ENCODE measurements at regions not wholly inside any gene's neighbourhood (a gene's known extent, or its start where the extent isn't known, plus 50 kb on each side); places are given as distances from the start of the nearest gene placed in this dataset.
"Not testable (repeated sequence)": the region's sequence is repeated elsewhere in the genome, so short reads cannot be mapped to it uniquely, and the experiment has no call there.

- Histone ChIP-seq H3K9me3 (ENCODE audit: control insufficient read depth in 2 of 2, low read length in 2 of 2) (no peaks in the 10 kb centered on the region), H3K4me1 (ENCODE audit: control insufficient read depth, insufficient read depth, low read length, poor library complexity, severe bottlenecking) (peaks cover 12% of the 10 kb centered on the region), H3K27me3 (ENCODE audit: control insufficient read depth, insufficient read depth, low read length) (no peaks in the 10 kb centered on the region), H3K27ac (ENCODE audit: insufficient read depth, low read length, poor library complexity, severe bottlenecking) (peak overlapping the region; percentile 5), H3K36me3 (ENCODE audit: control insufficient read depth, insufficient read depth, low read length) (no peaks in the 10 kb centered on the region), H3K4me3 (ENCODE audit: low read depth, low read length) (no peak overlapping the region)
- Mint-ChIP-seq H3K36me3 (peaks cover under 1% of the 10 kb centered on the region), H3K9me3 (peaks cover 0 to 3% (median 0%) of the 10 kb centered on the region in 7 donors), H3K27me3 (peaks cover 4% of the 10 kb centered on the region), H3K27ac (peak overlapping the region; percentile 84 to 95 (median 92)), H3K4me1 (peaks cover 0 to 26% (median 15%) of the 10 kb centered on the region in 4 donors), H3K4me3 (no peak overlapping the region)
- ATAC-seq (ENCODE audit: low read depth in 2 of 2) (no peak), DNase-seq (no peak)
Observed at GRCh38 chr2:241983571-241984270, 114.2 kb downstream of the RTP5 start.

DNA sequence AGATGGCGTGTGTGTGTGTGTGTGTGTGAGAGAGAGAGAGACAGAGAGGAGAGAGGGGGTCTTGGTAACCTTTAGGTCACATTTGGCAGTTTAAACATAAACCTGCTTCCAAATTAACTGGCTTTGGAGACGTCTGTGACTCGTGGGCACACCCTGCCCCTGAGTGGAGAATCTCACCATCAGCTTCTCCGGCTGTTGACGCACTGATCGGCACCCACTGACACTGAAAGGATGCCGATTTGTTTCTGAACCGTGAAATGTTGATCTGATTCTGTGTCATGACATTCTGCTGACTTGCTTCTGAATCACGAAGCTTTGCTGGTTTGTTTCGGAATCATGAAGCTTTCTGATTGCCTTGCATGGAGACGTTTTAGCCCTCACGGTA lies 114.7 kb downstream of the RTP5 start:
- no peaks in the 10 kb centered on the region for H3K27me3 ChIP-seq (ENCODE audit: control insufficient read depth, insufficient read depth, low read length)
- H3K27me3 Mint-ChIP-seq: peaks cover 4% of the 10 kb centered on the region

DNA sequence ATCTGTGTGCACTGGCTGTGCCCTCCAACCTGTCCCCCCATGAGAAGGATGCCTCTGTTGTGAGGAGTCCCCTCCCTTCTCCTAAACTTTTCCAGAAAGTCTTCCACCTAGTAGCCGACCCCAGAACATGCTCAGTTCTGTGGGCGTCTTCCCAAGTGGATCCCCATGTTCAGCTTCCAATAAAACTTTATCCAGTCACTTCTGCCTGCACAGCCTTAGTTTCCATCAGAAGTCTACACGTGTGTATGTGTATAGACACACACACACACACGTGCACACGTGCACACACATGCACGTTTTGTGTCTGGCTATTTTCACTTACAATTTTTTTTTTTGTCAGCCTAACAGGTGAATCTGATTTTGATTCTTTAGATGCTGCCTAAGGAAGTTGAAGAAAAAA lies 115.1 kb downstream of the RTP5 start:
- Histone ChIP-seq H3K27ac (ENCODE audit: insufficient read depth, low read length, poor library complexity, severe bottlenecking) (peak overlapping the region; percentile 62), H3K4me1 (ENCODE audit: control insufficient read depth, insufficient read depth, low read length, poor library complexity, severe bottlenecking) (peaks cover 12% of the 10 kb centered on the region), H3K27me3 (ENCODE audit: control insufficient read depth, insufficient read depth, low read length) (no peaks in the 10 kb centered on the region), H3K9me3 (ENCODE audit: control insufficient read depth in 2 of 2, low read length in 2 of 2) (no peaks in the 10 kb centered on the region), H3K36me3 (ENCODE audit: control insufficient read depth, insufficient read depth, low read length) (no peaks in the 10 kb centered on the region), H3K4me3 (ENCODE audit: low read depth, low read length) (no peak overlapping the region)
- peak overlapping the region; percentile 57 to 95 (median 92) for H3K27ac Mint-ChIP-seq
- H3K4me3 Mint-ChIP-seq: peak overlapping the region in 2 of 4 donors; percentile 1 to 54
- H3K4me1 Mint-ChIP-seq: peaks cover 0 to 26% (median 15%) of the 10 kb centered on the region in 4 donors
- H3K36me3 Mint-ChIP-seq: no peaks in the 10 kb centered on the region
- peaks cover 4% of the 10 kb centered on the region for H3K27me3 Mint-ChIP-seq
- H3K9me3 Mint-ChIP-seq: peaks cover 0 to 3% (median 0%) of the 10 kb centered on the region in 7 donors
- no peak for ATAC-seq (ENCODE audit: low read depth in 2 of 2)
- DNase-seq: no peak

More for the DNA sequence above, 114.7 kb downstream of the RTP5 start:
- H3K27ac Mint-ChIP-seq: peak overlapping the region; percentile 84 to 95 (median 92)
- Histone ChIP-seq H3K4me1 (ENCODE audit: control insufficient read depth, insufficient read depth, low read length, poor library complexity, severe bottlenecking) (peaks cover 12% of the 10 kb centered on the region), H3K36me3 (ENCODE audit: control insufficient read depth, insufficient read depth, low read length) (no peaks in the 10 kb centered on the region), H3K27ac (ENCODE audit: insufficient read depth, low read length, poor library complexity, severe bottlenecking) (no peak overlapping the region), H3K4me3 (ENCODE audit: low read depth, low read length) (no peak overlapping the region), H3K9me3 (ENCODE audit: control insufficient read depth in 2 of 2, low read length in 2 of 2) (no peaks in the 10 kb centered on the region)
- DNase-seq: no peak
- no peaks in the 10 kb centered on the region for H3K36me3 Mint-ChIP-seq
- peaks cover 0 to 26% (median 15%) of the 10 kb centered on the region in 4 donors for H3K4me1 Mint-ChIP-seq
- peaks cover 0 to 3% (median 0%) of the 10 kb centered on the region in 7 donors for H3K9me3 Mint-ChIP-seq
- ATAC-seq (ENCODE audit: low read depth in 2 of 2): no peak
- peak overlapping the region in 1 of 4 donors; percentile 54 for H3K4me3 Mint-ChIP-seq

- not testable (repeated sequence) for H3K36me3 Mint-ChIP-seq; H3K27me3 Mint-ChIP-seq; H3K4me3 ChIP-seq (ENCODE audit: low read depth, low read length); H3K9me3 Mint-ChIP-seq; H3K9me3 ChIP-seq (ENCODE audit: control insufficient read depth in 2 of 2, low read length in 2 of 2); H3K36me3 ChIP-seq (ENCODE audit: control insufficient read depth, insufficient read depth, low read length); H3K27me3 ChIP-seq (ENCODE audit: control insufficient read depth, insufficient read depth, low read length)
- Mint-ChIP-seq H3K4me1 (peaks cover 0 to 26% (median 15%) of the 10 kb centered on the region in 4 donors), H3K27ac (peak overlapping the region; percentile 87 to 95 (median 92)), H3K4me3 (peak overlapping the region in 3 of 4 donors; percentile 5 to 35 (median 27))
- Histone ChIP-seq H3K4me1 (ENCODE audit: control insufficient read depth, insufficient read depth, low read length, poor library complexity, severe bottlenecking) (peaks cover 12% of the 10 kb centered on the region), H3K27ac (ENCODE audit: insufficient read depth, low read length, poor library complexity, severe bottlenecking) (peak overlapping the region; percentile 62)
- ATAC-seq (ENCODE audit: low read depth in 2 of 2): peak; percentile 93 to 95
- peak; percentile 34 to 83 (median 70) for DNase-seq
Observed at GRCh38 chr2:241985161-241985985, 115.8 kb downstream of the RTP5 start.

DNA sequence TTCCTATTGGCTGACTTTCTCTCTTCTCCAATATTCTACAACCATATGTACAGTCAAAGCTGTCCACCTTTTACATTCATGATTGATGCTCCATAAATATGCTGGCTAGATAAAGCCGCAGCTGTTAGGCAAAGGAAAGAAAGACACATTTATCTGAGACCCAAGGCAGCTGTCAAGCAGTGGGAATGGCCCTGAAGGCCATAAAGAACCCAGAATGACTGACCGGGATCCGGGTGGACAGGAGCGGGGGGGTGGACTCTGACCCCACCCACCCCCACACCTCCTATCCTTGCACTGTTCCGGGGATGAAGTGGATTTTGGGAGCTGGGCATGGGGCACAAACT lies 116.4 kb downstream of the RTP5 start:
- peaks cover 4% of the 10 kb centered on the region for H3K27me3 Mint-ChIP-seq
- no peak overlapping the region for H3K4me3 ChIP-seq (ENCODE audit: low read depth, low read length)
- peak overlapping the region; percentile 87 to 95 (median 92) for H3K27ac Mint-ChIP-seq
- H3K4me1 ChIP-seq (ENCODE audit: control insufficient read depth, insufficient read depth, low read length, poor library complexity, severe bottlenecking): peaks cover 12% of the 10 kb centered on the region
- H3K9me3 Mint-ChIP-seq: peaks cover 0 to 3% (median 0%) of the 10 kb centered on the region in 7 donors
- no peaks in the 10 kb centered on the region for H3K36me3 ChIP-seq (ENCODE audit: control insufficient read depth, insufficient read depth, low read length)
- DNase-seq: no peak
- ATAC-seq (ENCODE audit: low read depth in 2 of 2): no peak
- peak overlapping the region; percentile 62 for H3K27ac ChIP-seq (ENCODE audit: insufficient read depth, low read length, poor library complexity, severe bottlenecking)
- H3K9me3 ChIP-seq (ENCODE audit: control insufficient read depth in 2 of 2, low read length in 2 of 2): no peaks in the 10 kb centered on the region
- H3K4me3 Mint-ChIP-seq: peak overlapping the region in 1 of 4 donors; percentile 35
- H3K27me3 ChIP-seq (ENCODE audit: control insufficient read depth, insufficient read depth, low read length): no peaks in the 10 kb centered on the region
- peaks cover 0 to 26% (median 15%) of the 10 kb centered on the region in 4 donors for H3K4me1 Mint-ChIP-seq
- H3K36me3 Mint-ChIP-seq: no peaks in the 10 kb centered on the region

DNA sequence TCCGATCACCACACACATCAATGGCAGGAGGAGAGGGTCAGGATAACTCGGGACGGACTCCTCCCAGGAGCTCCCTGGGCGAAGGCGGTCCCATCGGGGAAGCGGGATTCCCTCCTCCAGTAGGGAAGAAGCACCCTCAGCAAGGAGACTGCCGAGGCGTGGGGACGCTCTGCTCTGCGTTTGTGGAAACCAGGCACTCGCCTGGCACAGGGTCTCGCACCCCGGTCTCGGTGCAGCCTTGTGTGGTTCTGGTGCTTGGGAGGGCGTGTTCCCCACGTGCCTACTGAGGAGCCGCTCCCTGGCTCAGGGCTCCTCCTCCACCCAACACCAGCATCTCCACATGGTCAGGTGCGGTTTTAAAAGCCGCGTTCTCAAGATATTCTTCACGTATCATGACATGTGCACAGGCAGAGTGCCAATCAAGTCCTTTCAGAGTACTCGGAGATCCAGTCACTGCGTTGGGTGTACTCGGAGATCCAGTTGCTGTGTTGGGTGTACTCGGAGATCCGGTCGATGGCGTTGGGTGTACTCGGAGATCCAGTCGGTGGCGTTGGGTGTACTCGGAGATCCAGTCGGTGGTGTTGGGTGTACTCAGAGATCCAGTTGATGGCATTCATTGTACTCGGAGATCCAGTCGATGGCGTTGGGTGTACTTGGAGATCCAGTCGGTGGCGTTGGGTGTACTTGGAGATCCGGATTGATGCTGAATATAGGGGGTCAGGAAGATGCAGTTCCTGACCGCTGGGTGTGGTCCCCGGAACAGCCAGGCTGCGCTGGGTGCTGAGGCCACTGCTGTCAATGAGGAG lies 117.5 kb downstream of the RTP5 start:
- no peaks in the 10 kb centered on the region for H3K36me3 Mint-ChIP-seq
- H3K9me3 Mint-ChIP-seq: peaks cover 0 to 3% (median 0%) of the 10 kb centered on the region in 7 donors
- no peak overlapping the region for H3K4me3 Mint-ChIP-seq
- Histone ChIP-seq H3K4me1 (ENCODE audit: control insufficient read depth, insufficient read depth, low read length, poor library complexity, severe bottlenecking) (peaks cover 12% of the 10 kb centered on the region), H3K27me3 (ENCODE audit: control insufficient read depth, insufficient read depth, low read length) (no peaks in the 10 kb centered on the region), H3K9me3 (ENCODE audit: control insufficient read depth in 2 of 2, low read length in 2 of 2) (no peaks in the 10 kb centered on the region), H3K4me3 (ENCODE audit: low read depth, low read length) (no peak overlapping the region), H3K36me3 (ENCODE audit: control insufficient read depth, insufficient read depth, low read length) (no peaks in the 10 kb centered on the region), H3K27ac (ENCODE audit: insufficient read depth, low read length, poor library complexity, severe bottlenecking) (no peak overlapping the region)
- peak overlapping the region in 1 of 3 donors; percentile 92 for H3K27ac Mint-ChIP-seq
- ATAC-seq (ENCODE audit: low read depth in 2 of 2): no peak
- DNase-seq: no peak
- H3K27me3 Mint-ChIP-seq: peaks cover 4% of the 10 kb centered on the region
- peaks cover 0 to 26% (median 15%) of the 10 kb centered on the region in 4 donors for H3K4me1 Mint-ChIP-seq

- no peak for ATAC-seq (ENCODE audit: low read depth in 2 of 2)
- no peak overlapping the region for H3K27ac Mint-ChIP-seq
- peaks cover 0 to 26% (median 15%) of the 10 kb centered on the region in 4 donors for H3K4me1 Mint-ChIP-seq
- DNase-seq: no peak
- H3K9me3 Mint-ChIP-seq: peaks cover 0 to 3% (median 0%) of the 10 kb centered on the region in 7 donors
- H3K27me3 ChIP-seq (ENCODE audit: control insufficient read depth, insufficient read depth, low read length): no peaks in the 10 kb centered on the region
- no peak overlapping the region for H3K4me3 ChIP-seq (ENCODE audit: low read depth, low read length)
- H3K27me3 Mint-ChIP-seq: peaks cover 4% of the 10 kb centered on the region
- H3K4me3 Mint-ChIP-seq: no peak overlapping the region
- H3K36me3 Mint-ChIP-seq: no peaks in the 10 kb centered on the region
- H3K9me3 ChIP-seq (ENCODE audit: control insufficient read depth in 2 of 2, low read length in 2 of 2): no peaks in the 10 kb centered on the region
- H3K27ac ChIP-seq (ENCODE audit: insufficient read depth, low read length, poor library complexity, severe bottlenecking): no peak overlapping the region
- H3K36me3 ChIP-seq (ENCODE audit: control insufficient read depth, insufficient read depth, low read length): no peaks in the 10 kb centered on the region
- peaks cover 12% of the 10 kb centered on the region for H3K4me1 ChIP-seq (ENCODE audit: control insufficient read depth, insufficient read depth, low read length, poor library complexity, severe bottlenecking)
Observed at GRCh38 chr2:241987726-241988125, 118.2 kb downstream of the RTP5 start.
